Effector CD4-positive, alpha-beta T cell (primary cell): ENCODE measurements at regions not wholly inside any gene's neighbourhood (a gene's known extent, or its start where the extent isn't known, plus 50 kb on each side); places are given as distances from the start of the nearest gene placed in this dataset.
"Not testable (repeated sequence)": the region's sequence is repeated elsewhere in the genome, so short reads cannot be mapped to it uniquely, and the experiment has no call there.

Experiments used
- DNase-seq: peaks from one replicate; pipeline ENCODE4 v3.0.0-alpha.2; 2020

GRCh38 chr1:47491341-47491753, 53.5 kb downstream of the FOXD2 start:
- no peak for DNase-seq

GRCh38 chr1:47495176-47495713, 57.4 kb downstream of the FOXD2 start:
- DNase-seq: no peak

- no peak for DNase-seq
Measured at GRCh38 chr1:47498551-47498950, 60.7 kb downstream of the FOXD2 start.

- DNase-seq: no peak
Measured at GRCh38 chr1:47501069-47501468, 63.2 kb downstream of the FOXD2 start.

GRCh38 chr1:47502746-47503370, 65.0 kb downstream of the FOXD2 start:
- DNase-seq: no peak

GRCh38 chr1:47504840-47505239, 67.0 kb downstream of the FOXD2 start:
- DNase-seq: not testable (repeated sequence)

GRCh38 chr1:47505267-47505666, 67.4 kb downstream of the FOXD2 start:
- DNase-seq: no peak

- DNase-seq: no peak
Measured at GRCh38 chr1:47506053-47506452, 68.2 kb downstream of the FOXD2 start.

GRCh38 chr1:47507144-47507543, 69.3 kb downstream of the FOXD2 start:
- DNase-seq: no peak

GRCh38 chr1:47507881-47508701, 70.2 kb downstream of the FOXD2 start:
- no peak for DNase-seq

GRCh38 chr1:47508702-47509431, 71.0 kb downstream of the FOXD2 start:
- DNase-seq: no peak

- DNase-seq: no peak
Measured at GRCh38 chr1:47510282-47510811, 72.5 kb downstream of the FOXD2 start.

- DNase-seq: no peak
Measured at GRCh38 chr1:47511825-47512224, 74.0 kb downstream of the FOXD2 start.

- no peak for DNase-seq
Measured at GRCh38 chr1:47513393-47513792, 75.5 kb downstream of the FOXD2 start.

GRCh38 chr1:47514229-47514628, 76.4 kb downstream of the FOXD2 start:
- DNase-seq: no peak

GRCh38 chr1:47515164-47515789, 77.4 kb downstream of the FOXD2 start:
- DNase-seq: no peak

- DNase-seq: no peak
Measured at GRCh38 chr1:47517946-47518345, 80.1 kb downstream of the FOXD2 start.

GRCh38 chr1:47519491-47519890, 81.6 kb downstream of the FOXD2 start:
- DNase-seq: no peak

- DNase-seq: no peak
Measured at GRCh38 chr1:47519971-47520370, 82.1 kb downstream of the FOXD2 start.

- no peak for DNase-seq
Measured at GRCh38 chr1:47521034-47521881, 83.4 kb downstream of the FOXD2 start.

GRCh38 chr1:47522935-47523834, 85.3 kb downstream of the FOXD2 start:
- DNase-seq: no peak
